ENCODE measurements at regions not wholly inside any gene's neighbourhood (a gene's known extent, or its start where the extent isn't known, plus 50 kb on each side); places are given as distances from the start of the nearest gene placed in this dataset.

GRCh38 chr22:27615408-27615807 lies 186.1 kb downstream of the MN1 start:
- DNase-seq = no peak

GRCh38 chr22:27616033-27616432 lies 185.5 kb downstream of the MN1 start:
- DNase-seq = no peak

DNA sequence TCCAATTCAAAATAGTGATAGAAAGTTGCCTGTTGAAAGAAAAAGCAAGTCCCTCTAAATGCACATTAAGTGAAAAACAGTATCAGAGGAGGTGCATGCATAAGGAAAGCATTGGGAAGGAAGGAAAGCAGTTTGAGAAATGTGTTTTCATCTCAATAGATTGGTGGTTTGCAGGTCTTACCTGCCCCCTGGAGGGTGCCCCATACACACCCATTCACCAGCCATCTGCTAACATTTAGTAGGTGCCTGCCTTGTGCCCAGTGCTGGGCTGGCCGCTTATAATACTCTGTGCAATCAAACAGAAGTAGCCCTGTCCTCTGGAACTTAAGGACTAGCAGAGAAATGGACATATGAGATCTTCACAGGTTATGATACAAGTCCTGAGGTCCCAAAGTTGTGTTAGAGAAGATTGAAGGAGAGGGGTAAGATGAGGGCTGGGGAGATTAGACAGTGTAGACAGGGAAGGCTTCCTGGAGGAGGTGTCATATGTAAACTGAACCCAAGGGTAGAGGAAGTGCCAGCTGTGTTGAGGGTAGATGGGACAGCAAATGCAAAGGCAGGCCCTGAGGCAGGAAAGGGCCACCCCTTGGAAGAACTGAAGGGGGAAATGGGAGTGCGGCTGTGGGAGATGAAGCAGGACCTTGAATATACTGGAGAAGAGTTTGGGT lies 184.2 kb downstream of the MN1 start:
- no peak for DNase-seq

DNA sequence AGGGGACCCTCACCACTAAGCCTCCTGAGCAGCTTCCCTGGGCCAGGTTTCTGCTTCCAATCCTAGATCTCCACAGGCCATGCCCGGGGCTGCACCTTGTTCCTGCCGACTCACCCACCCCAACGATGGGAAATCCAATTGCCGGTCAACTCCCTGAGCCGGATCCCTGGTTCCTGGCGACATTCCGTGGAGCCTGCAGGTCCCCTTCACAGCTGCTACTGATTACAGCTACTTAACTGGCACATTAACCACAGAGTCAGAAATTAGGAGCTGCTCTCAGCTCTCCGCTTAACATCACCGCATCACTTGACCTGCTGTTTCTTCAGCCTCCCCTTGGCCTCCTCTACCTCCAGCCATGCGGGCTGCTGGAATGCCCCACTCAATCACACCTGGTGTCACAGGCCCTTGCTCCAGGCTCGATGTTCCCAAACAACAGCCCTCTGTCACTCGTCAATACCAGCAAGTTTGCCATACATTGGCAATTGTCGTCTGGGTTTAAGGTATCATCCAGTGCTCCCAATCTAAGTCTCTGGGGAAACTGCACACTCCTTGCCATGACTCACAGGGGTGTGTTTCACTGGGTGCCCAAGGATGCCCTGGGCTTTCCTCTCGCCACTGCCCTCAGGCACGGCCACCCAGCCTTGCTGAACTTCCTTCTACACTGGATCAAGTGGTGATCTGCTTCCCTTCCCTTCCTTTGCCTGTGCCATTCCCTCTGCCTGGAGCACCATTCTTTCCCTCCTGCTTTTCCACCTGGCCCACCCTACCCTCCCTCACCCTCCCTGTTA lies 181.0 kb downstream of the MN1 start:
- no peak for DNase-seq

- no peak for DNase-seq
Measured at GRCh38 chr22:27621486-27622070, 180.0 kb downstream of the MN1 start.

DNA sequence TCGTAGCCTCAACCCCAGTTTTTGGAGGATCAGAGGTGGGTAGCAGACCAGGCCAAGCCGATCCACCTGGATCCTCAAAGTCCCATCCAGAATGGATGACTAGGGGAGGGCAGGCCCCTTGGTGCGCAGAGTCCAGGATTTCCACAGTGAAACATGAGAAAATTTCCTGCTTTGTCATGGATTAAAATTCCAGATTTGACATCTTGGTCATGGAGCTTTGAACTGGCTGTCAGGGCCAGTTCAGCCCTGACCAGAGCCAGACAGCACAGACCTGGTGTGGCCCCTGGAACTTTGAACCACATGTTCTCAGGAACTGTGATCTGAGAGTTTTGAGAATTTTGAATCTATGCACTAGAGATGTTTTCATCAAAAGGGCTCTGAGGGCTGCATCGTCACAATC lies 177.5 kb downstream of the MN1 start:
- no peak for DNase-seq

DNA sequence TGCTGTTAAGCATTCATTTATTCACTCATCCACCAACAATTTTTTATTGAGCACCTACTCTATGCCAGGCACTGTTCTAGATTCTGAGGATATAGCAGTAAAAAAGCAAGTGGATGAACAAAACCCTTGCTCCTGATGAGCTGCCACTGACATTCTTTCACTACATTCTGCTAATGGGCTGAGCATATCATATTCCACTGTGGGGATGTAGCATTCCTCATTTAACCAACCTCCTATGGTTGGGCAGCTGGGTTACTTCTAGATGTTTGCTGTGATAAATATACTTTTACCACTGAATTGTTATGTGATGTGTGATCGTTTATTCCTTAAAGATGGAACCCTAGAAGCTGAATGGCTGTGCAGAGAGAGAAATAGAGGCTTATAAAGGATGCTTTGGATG lies 176.9 kb downstream of the MN1 start:
- no peak for DNase-seq

GRCh38 chr22:27625769-27626674 lies 175.5 kb downstream of the MN1 start:
- no peak for DNase-seq

DNA sequence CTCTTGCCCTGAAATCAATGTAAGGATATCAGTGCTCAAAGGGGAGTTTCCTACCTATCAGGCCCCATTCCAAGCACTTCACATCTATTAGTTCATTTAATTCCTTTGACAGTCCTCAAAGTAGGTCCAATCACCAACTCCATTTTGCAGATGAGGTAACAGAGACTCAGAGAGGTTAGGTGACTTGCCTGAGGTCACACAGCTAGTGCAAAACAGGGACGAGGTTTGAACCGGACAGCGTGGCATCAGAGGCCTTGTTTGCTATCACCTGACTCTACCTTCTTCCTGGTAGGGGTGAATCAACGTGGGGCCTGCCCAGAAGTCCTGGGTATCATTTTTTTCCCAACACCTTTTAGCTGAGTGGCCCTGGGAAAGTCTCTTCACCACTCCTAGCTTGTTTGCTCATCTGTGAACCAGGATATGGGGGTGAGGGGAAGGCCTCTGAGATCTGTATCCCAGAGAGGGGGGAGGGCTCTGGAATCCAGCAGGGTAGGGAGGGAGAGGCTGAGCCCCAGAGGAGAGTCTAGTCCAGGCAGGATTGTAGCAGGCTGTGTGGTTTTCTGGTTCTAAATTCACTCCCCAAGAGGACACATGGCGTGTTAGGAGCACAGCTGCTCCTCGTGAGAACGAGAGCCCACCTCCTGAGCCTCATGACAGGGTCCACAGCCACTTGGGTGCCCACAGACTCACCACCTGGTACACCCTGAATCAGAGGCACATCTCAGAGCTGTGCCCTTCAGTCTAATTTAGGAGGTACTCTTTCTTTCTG lies 174.7 kb downstream of the MN1 start:
- DNase-seq = no peak

DNA sequence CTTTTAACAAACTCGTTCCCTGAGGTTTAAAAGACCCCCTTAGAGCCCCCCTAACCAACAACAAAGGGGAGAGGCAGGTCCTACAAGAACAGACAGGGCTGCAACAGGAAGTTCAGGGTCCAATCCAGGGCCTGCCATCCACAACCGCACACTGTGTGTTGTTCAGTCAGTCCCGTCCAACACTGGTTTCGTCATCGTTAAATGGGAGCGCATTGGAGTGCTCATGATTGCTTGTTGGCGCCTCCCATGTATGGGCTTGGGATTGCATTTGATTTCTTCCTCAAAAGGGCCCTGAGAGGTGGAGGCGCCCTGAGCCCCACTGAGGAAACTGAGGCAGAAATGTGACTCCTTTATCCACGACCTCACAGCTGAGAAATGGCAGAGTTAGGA lies 174.1 kb downstream of the MN1 start:
- DNase-seq = no peak

DNA sequence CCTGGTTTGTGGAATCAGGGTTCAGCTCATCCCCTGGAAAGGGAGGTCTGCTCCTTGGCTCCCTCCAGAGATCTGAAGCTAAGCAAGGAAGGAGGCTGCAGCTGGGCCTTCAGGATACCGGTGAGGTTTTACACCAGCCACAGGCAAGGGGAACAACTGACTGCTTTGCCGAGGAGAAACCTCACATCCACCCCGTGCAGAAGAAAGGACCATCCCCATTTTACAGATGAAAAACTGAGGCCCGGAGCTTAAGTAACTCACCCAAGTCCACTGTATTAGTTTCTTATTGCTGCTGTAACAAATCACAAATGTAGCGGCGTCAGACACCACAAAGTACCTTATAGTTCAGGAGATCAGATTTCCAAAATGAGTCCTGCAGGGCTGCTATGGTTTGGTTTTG lies 173.7 kb downstream of the MN1 start:
- no peak for DNase-seq

DNA sequence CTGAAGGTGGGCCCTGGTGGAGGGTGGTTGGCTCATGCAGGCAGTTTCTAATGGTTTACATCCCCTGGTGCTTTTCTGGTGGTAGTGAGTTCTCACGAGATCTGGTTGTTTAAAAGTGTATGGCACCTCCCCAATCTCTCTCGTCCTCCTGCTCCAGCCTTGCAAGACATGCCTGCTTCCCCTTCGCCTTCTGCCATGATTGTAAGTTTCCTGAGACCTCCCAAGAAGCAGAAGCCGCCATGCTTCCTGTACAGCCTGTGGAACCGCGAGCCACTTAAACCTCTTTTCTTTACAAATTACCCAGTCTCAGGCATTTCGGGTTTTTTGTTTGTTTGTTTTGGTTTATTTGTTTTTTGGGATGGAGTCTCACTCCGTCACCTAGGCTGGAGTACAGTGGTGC lies 173.2 kb downstream of the MN1 start:
- no peak for DNase-seq

GRCh38 chr22:27628891-27629631 lies 172.5 kb downstream of the MN1 start:
- DNase-seq = no peak

GRCh38 chr22:27629908-27630673 lies 171.5 kb downstream of the MN1 start:
- no peak for DNase-seq

GRCh38 chr22:27630754-27631153 lies 170.8 kb downstream of the MN1 start:
- no peak for DNase-seq

DNA sequence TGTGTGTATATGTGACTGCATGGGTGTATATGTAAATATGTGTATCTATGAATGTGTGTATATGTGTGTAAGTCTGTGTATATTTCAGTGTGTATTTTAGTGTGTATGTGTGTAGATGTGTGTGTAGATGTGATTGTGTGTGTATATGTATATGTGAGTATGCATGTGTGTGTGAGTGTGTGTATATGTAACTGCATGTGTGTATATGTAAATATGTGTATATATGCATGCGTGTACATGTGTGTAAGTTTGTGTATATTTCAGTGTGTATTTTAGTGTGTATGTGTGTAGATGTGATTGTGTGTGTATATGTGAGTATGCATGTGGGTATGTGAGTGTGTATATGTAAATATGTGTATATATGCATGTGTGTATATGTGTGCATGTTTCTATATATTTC lies 169.9 kb downstream of the MN1 start:
- DNase-seq = no peak

- DNase-seq = no peak
Measured at GRCh38 chr22:27632451-27633295, 168.9 kb downstream of the MN1 start.

- no peak for DNase-seq
Measured at GRCh38 chr22:27633296-27633871, 168.2 kb downstream of the MN1 start.

- no peak for DNase-seq
Measured at GRCh38 chr22:27634043-27634740, 167.4 kb downstream of the MN1 start.

Data from NCI-H748 treated with DMSO at 0.1 percent for 48 hours (cell line).